Smooth muscle cell (in vitro differentiated cells): ENCODE measurements at regions not wholly inside any gene's neighbourhood (a gene's known extent, or its start where the extent isn't known, plus 50 kb on each side); places are given as distances from the start of the nearest gene placed in this dataset.

Source experiments
- DNase-seq: peaks from one replicate; lab custom pipeline; 2025; ENCODE audit not compliant: unreplicated experiment; lab: John Stamatoyannopoulos, UW
- H2AFZ ChIP-seq: fragments of 200-600 bp; sonication (generic); 2 replicates; pipeline ENCODE4 v1.6.0; 2016; ENCODE audit warnings: antibody characterized with exemption, low read depth, mild to moderate bottlenecking
- H3F3A ChIP-seq: fragments of 200-600 bp; sonication (generic); 2 replicates; pipeline ENCODE4 v1.6.0; 2017; ENCODE audit warnings: antibody characterized with exemption, low read depth
- H3K27ac ChIP-seq: fragments of 200-600 bp; sonication (generic); 2 replicates; pipeline ENCODE4 v1.5.1; 2016; ENCODE audit warnings: low read depth, mild to moderate bottlenecking
- H3K27me3 ChIP-seq: fragments of 200-600 bp; sonication (generic); 2 replicates; pipeline ENCODE4 v1.6.1; 2016; ENCODE audit warnings: low read depth, mild to moderate bottlenecking
- H3K36me3 ChIP-seq: fragments of 200-600 bp; sonication (generic); 2 replicates; pipeline ENCODE4 v1.5.1; 2016; ENCODE audit warnings: low read depth
- H3K4me1 ChIP-seq: fragments of 200-600 bp; sonication (generic); 2 replicates; pipeline ENCODE4 v1.5.1; 2016; ENCODE audit warnings: low read depth
- H3K4me2 ChIP-seq: fragments of 200-600 bp; sonication (generic); 2 replicates; pipeline ENCODE4 v1.6.0; 2016; ENCODE audit warnings: mild to moderate bottlenecking
- H3K4me3 ChIP-seq: fragments of 200-600 bp; sonication (generic); 2 replicates; pipeline ENCODE4 v1.5.1; 2016; ENCODE audit warnings: mild to moderate bottlenecking
- H3K79me2 ChIP-seq: fragments of 200-600 bp; sonication (generic); 2 replicates; pipeline ENCODE4 v1.6.0; 2016; ENCODE audit warnings: low read depth, mild to moderate bottlenecking
- H3K9ac ChIP-seq: fragments of 200-600 bp; sonication (generic); 2 replicates; pipeline ENCODE4 v1.6.0; 2016; ENCODE audit warnings: low read depth
- H3K9me3 ChIP-seq: fragments of 200-600 bp; sonication (generic); replicated peaks from 2 replicates; pipeline ENCODE4 v1.5.1; 2016; ENCODE audit warnings: low read depth
- H4K20me1 ChIP-seq: fragments of 200-600 bp; sonication (generic); 2 replicates; pipeline ENCODE4 v1.6.0; 2016; ENCODE audit warnings: low read depth
- WGBS: methylation state at CpG from one replicate; pipeline ENCODE4 v1.1.7; 2016; ENCODE audit warnings: low lambda C conversion rate; 5-methylcytosine and 5-hydroxymethylcytosine counted together
- TF ChIP-seq, protein P1 (sequence below): fragments of 200-600 bp; sonication (generic); IDR thresholded peaks from 2 replicates; pipeline ENCODE4 v1.5.1; 2017; ENCODE audit warnings: borderline replicate concordance, mild to moderate bottlenecking, antibody characterized with exemption; ENCODE audit not compliant: insufficient read depth, poor library complexity, severe bottlenecking

DNA sequence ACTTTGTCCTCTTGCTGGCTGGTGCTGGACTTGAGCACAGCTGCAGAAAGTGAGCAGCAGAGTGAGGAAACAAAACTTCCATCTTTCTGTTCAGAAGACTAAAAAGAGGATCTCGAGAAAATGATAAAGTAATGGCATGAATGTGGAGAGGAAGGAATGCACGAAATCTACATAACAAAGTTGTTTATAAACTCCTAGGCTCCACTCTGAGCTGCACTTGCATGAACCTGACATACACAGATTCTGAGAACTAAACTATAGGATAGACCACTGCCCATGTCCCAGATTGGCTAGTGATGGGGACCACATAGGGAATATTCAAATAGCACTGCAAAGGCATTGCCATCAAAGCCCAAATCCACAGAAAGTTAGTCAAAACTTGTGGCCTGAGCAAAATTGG, 121.1 kb upstream of the MON1B start:
- Histone ChIP-seq H3K79me2 (no peaks in the 10 kb centered on the region), H3K27me3 (peaks cover 8% of the 10 kb centered on the region), H3K27ac (no peak overlapping the region), H3K9me3 (no peaks in the 10 kb centered on the region), H4K20me1 (no peaks in the 10 kb centered on the region), H2AFZ (no peak overlapping the region), H3K4me2 (no peak overlapping the region), H3K9ac (no peak overlapping the region), H3K4me3 (no peak overlapping the region), H3K4me1 (no peaks in the 10 kb centered on the region), H3K36me3 (peaks cover 3% of the 10 kb centered on the region), H3F3A (no peaks in the 10 kb centered on the region)
- 79% methylated on average over 2 of the region's 2 CpGs for WGBS
- TF ChIP-seq, protein P1, sequence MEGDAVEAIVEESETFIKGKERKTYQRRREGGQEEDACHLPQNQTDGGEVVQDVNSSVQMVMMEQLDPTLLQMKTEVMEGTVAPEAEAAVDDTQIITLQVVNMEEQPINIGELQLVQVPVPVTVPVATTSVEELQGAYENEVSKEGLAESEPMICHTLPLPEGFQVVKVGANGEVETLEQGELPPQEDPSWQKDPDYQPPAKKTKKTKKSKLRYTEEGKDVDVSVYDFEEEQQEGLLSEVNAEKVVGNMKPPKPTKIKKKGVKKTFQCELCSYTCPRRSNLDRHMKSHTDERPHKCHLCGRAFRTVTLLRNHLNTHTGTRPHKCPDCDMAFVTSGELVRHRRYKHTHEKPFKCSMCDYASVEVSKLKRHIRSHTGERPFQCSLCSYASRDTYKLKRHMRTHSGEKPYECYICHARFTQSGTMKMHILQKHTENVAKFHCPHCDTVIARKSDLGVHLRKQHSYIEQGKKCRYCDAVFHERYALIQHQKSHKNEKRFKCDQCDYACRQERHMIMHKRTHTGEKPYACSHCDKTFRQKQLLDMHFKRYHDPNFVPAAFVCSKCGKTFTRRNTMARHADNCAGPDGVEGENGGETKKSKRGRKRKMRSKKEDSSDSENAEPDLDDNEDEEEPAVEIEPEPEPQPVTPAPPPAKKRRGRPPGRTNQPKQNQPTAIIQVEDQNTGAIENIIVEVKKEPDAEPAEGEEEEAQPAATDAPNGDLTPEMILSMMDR = no peak
- no peak for DNase-seq

DNA sequence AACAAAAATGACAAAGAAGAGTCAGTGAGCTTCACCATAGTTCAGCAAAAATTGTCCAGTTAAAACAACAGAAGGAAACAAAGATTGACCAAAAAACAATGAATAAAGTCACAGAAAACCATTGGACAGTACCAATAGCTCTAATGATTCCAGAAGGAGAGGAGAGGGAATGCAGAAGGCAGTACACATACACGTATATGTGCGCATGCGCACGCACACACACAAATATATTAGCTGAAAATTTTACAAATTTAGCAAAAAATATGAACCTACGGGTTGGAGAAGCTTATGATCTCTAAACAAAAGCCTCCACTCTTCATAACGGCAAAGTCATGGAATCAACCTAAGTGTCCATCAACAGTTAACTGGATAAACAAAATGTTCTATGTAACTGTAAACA, 120.3 kb upstream of the MON1B start:
- 94% methylated on average over 6 of the region's 6 CpGs for WGBS
- H3K4me2 ChIP-seq = no peak overlapping the region
- H3K4me3 ChIP-seq = no peak overlapping the region
- no peak overlapping the region for H2AFZ ChIP-seq
- peaks cover 3% of the 10 kb centered on the region for H3K36me3 ChIP-seq
- no peaks in the 10 kb centered on the region for H3K9me3 ChIP-seq
- no peak overlapping the region for H3K27ac ChIP-seq
- TF ChIP-seq, protein P1 = no peak
- H3K79me2 ChIP-seq = no peaks in the 10 kb centered on the region
- H3K27me3 ChIP-seq = peaks cover 8% of the 10 kb centered on the region
- H3K4me1 ChIP-seq = no peaks in the 10 kb centered on the region
- no peak for DNase-seq
- no peak overlapping the region for H3K9ac ChIP-seq
- no peaks in the 10 kb centered on the region for H4K20me1 ChIP-seq
- no peaks in the 10 kb centered on the region for H3F3A ChIP-seq

DNA sequence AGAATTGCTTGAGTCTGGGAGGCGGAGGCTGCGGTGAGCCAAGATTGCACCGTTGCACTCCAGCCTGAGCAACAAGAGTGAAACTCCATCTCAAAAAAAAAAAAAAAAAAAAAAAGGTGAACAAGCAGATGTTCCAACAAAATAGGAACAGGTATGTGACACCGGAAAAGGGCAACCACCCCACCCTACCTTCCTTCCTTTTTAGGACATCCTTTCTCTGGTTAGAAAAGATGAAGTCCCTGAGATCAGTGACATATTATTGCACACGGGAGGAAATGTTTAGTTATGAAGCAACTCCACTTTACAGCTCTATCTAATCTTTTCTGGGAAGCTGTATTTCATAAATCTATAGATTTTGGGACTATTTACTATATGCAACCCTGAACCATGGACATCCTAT, 114.2 kb upstream of the MON1B start:
- no peak for DNase-seq
- Histone ChIP-seq H3K27ac (no peak overlapping the region), H2AFZ (no peak overlapping the region), H3K9me3 (no peaks in the 10 kb centered on the region), H3F3A (no peaks in the 10 kb centered on the region), H3K9ac (no peak overlapping the region), H4K20me1 (no peaks in the 10 kb centered on the region), H3K4me3 (no peak overlapping the region), H3K36me3 (peaks cover 3% of the 10 kb centered on the region), H3K4me2 (no peak overlapping the region), H3K79me2 (no peaks in the 10 kb centered on the region), H3K4me1 (no peaks in the 10 kb centered on the region), H3K27me3 (no peaks in the 10 kb centered on the region)
- TF ChIP-seq, protein P1 = no peak
- 86% methylated on average over 5 of the region's 5 CpGs for WGBS

DNA sequence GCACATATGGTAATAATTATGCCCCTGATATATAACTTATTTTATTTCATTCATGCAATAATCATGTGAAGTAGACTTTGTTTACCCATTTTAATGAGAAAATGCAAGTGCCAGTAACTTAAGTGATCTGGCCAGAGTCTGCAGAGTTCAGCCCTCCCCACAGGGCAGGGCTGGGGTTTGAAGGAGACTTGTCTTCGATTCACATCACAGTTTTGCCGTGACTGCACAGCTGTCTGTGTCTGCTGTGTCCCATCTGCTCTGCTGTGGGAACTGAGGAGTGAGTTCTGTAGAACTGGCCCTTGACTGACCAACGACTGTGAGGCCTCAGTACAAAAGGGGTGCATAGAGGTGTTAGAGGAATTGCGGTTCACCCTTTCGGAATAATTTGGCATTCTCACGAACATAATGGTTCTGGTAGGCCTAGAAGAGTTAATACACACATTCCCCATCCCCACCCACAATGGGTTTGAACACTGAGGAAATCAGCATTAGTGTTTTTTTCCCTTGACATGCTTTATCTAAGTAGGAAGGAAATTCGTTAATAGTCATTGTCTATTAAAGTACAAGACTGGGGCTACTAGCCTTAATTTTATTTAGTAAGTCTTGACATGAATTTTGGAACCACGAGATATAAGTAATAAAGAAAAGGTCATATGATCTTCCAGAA, 113.6 kb upstream of the MON1B start:
- H3F3A ChIP-seq = no peaks in the 10 kb centered on the region
- no peaks in the 10 kb centered on the region for H4K20me1 ChIP-seq
- TF ChIP-seq, protein P1 = no peak
- H3K79me2 ChIP-seq = no peaks in the 10 kb centered on the region
- DNase-seq = no peak
- no peak overlapping the region for H3K4me2 ChIP-seq
- no peak overlapping the region for H2AFZ ChIP-seq
- no peak overlapping the region for H3K27ac ChIP-seq
- peaks cover 3% of the 10 kb centered on the region for H3K36me3 ChIP-seq
- no peaks in the 10 kb centered on the region for H3K4me1 ChIP-seq
- no peak overlapping the region for H3K9ac ChIP-seq
- no peak overlapping the region for H3K4me3 ChIP-seq
- H3K27me3 ChIP-seq = no peaks in the 10 kb centered on the region
- 71% methylated on average over 8 of the region's 8 CpGs for WGBS
- no peaks in the 10 kb centered on the region for H3K9me3 ChIP-seq
